OCI-LY7 (cell line): ENCODE measurements at regions not wholly inside any gene's neighbourhood (a gene's known extent, or its start where the extent isn't known, plus 50 kb on each side); places are given as distances from the start of the nearest gene placed in this dataset.

ENCODE experiments used
- CTCF ChIP-seq: fragments of 200-600 bp; sonication (generic); conservative IDR thresholded peaks from 2 replicates; pipeline ENCODE4 v1.5.1; 2014; ENCODE audit warnings: mild to moderate bottlenecking, antibody characterized with exemption, low read length, moderate library complexity, mixed read lengths
- EZH2phosphoT487 ChIP-seq: fragments of 200-600 bp; sonication (generic); IDR thresholded peaks from 2 replicates; pipeline ENCODE4 v1.6.1; 2018; ENCODE audit warnings: low read depth, borderline replicate concordance, mild to moderate bottlenecking, mixed run types, antibody characterized with exemption, low read length, moderate library complexity, mixed read lengths

DNA sequence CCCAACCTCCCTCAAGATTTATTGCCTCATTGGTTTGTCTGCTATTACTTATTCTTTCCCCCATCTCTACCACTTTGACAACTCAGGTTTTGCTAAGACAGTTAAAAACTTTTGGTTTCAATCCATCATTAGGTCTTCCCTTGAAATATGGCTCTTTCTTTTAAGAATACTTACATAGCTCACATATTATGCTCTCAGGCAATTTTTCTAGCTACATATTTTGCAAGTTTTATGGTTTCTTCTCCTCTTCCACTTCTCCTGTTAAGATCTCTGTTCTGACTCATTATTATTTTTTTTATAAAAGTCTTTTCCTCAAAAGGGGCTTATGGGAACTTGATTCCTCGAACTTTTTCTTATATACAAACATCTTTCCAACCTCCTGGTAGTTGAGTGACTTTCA lies 192.4 kb upstream of the MPPED2 start:
- TF ChIP-seq CTCF = no peak
- no peak for TF ChIP-seq EZH2phosphoT487
